ENCODE measurements at regions not wholly inside any gene's neighbourhood (a gene's known extent, or its start where the extent isn't known, plus 50 kb on each side); places are given as distances from the start of the nearest gene placed in this dataset.
"Not testable (repeated sequence)": the region's sequence is repeated elsewhere in the genome, so short reads cannot be mapped to it uniquely, and the experiment has no call there.

DNA sequence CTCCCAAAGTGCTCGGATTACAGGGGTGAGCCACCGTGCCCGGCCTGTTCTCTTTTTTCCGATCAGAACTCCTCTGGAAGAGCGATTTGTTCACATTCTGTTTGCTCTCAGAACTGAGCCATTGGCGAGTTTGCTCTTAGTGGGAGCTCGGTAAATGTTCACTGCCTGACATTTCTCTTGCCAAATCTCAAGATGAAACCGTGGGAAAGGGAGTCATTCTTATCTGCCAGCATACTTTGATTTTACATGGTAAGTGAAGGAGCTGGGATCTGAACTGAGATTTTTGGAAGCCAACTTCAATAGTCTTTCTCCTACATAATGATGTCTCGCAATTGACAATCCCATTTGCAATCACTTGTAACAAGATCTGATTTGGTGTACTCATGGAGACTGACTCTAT lies 445.8 kb upstream of the ISX start:
- TF ChIP-seq, protein P1, sequence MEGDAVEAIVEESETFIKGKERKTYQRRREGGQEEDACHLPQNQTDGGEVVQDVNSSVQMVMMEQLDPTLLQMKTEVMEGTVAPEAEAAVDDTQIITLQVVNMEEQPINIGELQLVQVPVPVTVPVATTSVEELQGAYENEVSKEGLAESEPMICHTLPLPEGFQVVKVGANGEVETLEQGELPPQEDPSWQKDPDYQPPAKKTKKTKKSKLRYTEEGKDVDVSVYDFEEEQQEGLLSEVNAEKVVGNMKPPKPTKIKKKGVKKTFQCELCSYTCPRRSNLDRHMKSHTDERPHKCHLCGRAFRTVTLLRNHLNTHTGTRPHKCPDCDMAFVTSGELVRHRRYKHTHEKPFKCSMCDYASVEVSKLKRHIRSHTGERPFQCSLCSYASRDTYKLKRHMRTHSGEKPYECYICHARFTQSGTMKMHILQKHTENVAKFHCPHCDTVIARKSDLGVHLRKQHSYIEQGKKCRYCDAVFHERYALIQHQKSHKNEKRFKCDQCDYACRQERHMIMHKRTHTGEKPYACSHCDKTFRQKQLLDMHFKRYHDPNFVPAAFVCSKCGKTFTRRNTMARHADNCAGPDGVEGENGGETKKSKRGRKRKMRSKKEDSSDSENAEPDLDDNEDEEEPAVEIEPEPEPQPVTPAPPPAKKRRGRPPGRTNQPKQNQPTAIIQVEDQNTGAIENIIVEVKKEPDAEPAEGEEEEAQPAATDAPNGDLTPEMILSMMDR (IDR thresholded peaks at IDR 0.05; ENCODE audit: extremely low read depth, missing control alignments): no peak
- DNase-seq (ENCODE audit: low spot score): no peak

DNA sequence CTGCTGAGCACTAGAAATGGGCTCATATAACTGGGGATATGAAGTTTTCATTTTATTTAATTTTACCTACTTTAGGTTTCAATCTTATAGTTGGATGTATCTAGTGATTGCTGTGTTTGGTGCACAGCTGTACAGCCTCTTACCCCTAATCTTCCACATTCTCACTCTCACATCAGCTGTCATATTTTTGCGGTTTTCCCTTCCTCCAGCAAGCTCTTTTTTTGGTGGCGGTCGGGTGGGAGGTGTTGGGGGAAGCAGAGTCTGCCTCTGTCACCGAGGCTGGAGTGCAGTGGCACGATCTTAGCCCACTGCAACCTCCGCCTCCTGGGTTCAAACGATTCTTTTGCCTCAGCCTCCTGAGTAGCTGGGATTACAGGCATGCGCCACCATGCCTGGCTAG lies 445.1 kb upstream of the ISX start:
- DNase-seq (ENCODE audit: low spot score): no peak
- TF ChIP-seq, protein P1 (IDR thresholded peaks at IDR 0.05; ENCODE audit: extremely low read depth, missing control alignments): no peak

DNA sequence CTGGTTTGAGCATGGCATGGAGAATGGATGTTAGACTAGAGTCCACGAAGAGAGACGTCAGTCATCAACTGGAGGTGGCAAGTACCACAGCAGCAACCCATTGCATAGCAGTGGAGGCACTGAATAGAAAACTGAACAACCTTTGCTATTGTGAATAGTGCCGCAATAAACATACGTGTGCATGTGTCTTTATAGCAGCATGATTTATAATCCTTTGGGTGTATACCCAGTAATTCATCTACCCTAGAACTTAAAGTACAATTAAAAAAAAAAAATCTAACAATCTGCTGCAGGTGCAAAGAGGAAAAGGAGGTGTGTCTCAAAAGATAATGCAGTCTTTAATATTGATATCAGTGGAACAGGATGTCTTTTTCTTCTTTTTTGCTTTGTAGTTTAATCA lies 443.4 kb upstream of the ISX start:
- TF ChIP-seq, protein P1 (IDR thresholded peaks at IDR 0.05; ENCODE audit: extremely low read depth, missing control alignments): no peak

DNA sequence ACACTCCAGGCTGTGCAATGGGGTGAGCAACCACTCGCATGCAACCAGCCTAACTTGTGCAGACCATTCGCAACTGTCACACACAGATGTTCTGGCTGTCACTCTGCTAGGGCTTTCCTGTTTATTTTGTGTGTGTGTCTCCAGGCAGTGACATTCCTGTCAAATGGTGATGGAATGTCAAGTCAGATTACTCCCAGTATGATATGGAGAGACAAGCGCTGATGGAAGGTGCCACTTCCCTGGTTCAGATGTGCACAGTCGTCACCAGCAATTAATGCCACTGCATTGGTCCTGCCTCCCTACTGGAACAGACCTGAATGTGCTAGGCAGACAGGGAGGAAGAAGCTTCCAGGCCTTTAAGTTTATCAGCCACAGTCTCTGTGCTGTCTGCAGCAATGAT lies 442.4 kb upstream of the ISX start:
- no peak for DNase-seq (ENCODE audit: low spot score)
- TF ChIP-seq, protein P1 (IDR thresholded peaks at IDR 0.05; ENCODE audit: extremely low read depth, missing control alignments): no peak

More for the DNA sequence above, 443.4 kb upstream of the ISX start:
- DNase-seq (ENCODE audit: low spot score): no peak

DNA sequence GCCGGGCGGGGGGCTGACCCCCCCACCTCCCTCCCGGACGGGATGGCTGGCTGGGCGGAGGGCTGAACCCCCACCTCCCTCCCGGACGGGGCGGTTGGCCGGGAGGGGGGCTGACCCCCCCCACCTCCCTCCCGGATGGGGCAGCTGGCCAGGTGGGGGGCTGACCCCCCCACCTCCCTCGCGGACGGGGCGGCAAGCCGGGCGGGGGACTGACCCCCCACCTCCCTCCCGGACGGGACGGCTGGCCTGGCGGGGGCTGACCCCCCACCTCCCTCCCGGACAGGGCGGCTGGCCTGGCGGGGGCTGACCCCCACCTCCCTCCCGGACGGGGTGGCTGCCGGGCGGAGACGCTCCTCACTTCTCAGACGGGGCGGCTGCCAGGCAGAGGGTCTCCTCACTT lies 440.1 kb upstream of the ISX start:
- not testable (repeated sequence) for DNase-seq (ENCODE audit: low spot score)

DNA sequence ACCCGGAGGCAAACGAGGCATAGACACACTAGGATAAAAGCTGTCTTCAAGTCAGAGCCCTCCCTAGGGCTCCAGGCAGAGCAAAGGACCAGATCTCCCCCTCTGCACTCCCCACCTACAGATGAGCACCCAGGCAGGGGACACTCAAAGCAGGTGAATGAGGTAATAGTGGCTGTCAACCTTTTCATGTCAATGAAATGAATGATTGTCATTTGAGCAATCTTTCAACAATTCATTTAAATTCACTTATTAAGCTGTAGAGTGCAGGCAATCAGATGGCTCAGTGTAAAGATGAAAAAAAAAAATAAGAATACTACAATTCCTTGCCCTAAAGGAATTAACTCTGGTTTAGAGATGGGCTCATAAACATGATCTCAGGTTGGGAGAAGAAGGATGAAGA lies 427.8 kb upstream of the ISX start:
- TF ChIP-seq, protein P1 (IDR thresholded peaks at IDR 0.05; ENCODE audit: extremely low read depth, missing control alignments): no peak
- DNase-seq (ENCODE audit: low spot score): no peak

DNA sequence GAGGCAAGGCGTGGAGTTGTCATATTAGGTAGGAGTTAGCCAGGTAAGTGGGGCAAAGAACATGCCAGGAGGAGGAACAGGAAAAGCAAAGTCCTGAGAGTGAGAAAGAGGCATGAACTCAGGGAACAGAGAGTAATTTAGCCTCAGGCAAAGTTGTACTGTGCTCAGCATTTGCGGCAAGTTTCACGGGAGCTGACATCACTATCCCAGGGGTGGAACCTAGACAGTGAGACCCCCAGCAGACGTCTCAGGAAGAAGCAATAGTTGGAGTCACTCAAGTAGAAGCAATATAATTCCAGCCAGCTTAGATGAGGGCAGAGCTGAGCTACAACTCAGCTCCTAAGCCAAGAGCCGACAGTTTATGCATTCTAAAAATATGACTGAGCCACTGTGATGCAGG lies 426.0 kb upstream of the ISX start:
- TF ChIP-seq, protein P1 (IDR thresholded peaks at IDR 0.05; ENCODE audit: extremely low read depth, missing control alignments): no peak
- no peak for DNase-seq (ENCODE audit: low spot score)

DNA sequence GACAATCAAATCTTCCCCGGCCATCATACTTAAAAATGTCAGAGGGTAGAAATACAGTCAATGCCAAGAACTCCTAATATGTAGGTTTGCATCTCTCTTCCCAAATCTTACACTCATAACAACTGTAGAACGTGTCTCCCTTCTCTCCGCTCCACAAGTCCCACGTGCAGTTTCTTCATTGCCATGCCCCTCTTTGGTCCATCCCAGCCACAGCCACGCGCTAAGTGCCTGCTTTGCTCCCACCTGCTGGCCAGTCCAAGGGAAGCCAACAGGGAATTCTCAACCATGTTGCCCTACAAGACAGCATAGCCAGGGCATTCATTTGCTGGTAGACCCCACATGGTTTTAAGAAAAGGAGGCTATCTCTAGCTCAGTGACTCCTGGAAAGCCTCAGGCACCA lies 420.6 kb upstream of the ISX start:
- TF ChIP-seq, protein P1 (IDR thresholded peaks at IDR 0.05; ENCODE audit: extremely low read depth, missing control alignments): no peak
- no peak for DNase-seq (ENCODE audit: low spot score)

Measured in GM20000 (cell line).